Kidney (tissue), 13 donors: ENCODE measurements at regions not wholly inside any gene's neighbourhood (a gene's known extent, or its start where the extent isn't known, plus 50 kb on each side); places are given as distances from the start of the nearest gene placed in this dataset.

Experiments used
- DNase-seq, 5 donors: peaks; one replicate each; pipeline ENCODE4 v3.0.0-alpha.2; 2013 to 2020
- FAIRE-seq: peaks from 2 replicates; lab custom pipeline; 2012; peaks lifted over from hg19 to GRCh38; lab: Jason Lieb, UNC
- H3K27ac ChIP-seq, 2 donors: one replicate each; pipeline ENCODE4 v1.7.0; 2013; ENCODE audit warnings: low read depth in 2 of 2, low read length in 2 of 2, inconsistent platforms in 1 of 2
- H3K27me3 ChIP-seq: one replicate; pipeline ENCODE4 v1.7.1; 2013; ENCODE audit warnings: low read length, inconsistent platforms; ENCODE audit not compliant: control insufficient read depth, insufficient read depth
- H3K36me3 ChIP-seq, 3 donors: one replicate each; pipeline versions ENCODE4 v1.7.0 to v1.7.1; 2013; ENCODE audit warnings: low read length in 3 of 3, control low read depth in 1 of 3, inconsistent platforms in 1 of 3; ENCODE audit not compliant: insufficient read depth in 3 of 3, control insufficient read depth in 2 of 3
- H3K4me1 ChIP-seq, 3 donors: one replicate each; pipeline versions ENCODE4 v1.7.0 to v1.7.1; 2013; ENCODE audit warnings: low read length in 3 of 3, inconsistent platforms in 1 of 3, low read depth in 1 of 3; ENCODE audit not compliant: control insufficient read depth in 2 of 3, insufficient read depth in 2 of 3
- H3K4me3 ChIP-seq, 3 donors: one replicate each; pipeline versions ENCODE4 v1.7.0 to v1.8.1; 2013; ENCODE audit warnings: low read length in 3 of 3, control low read depth in 1 of 3, inconsistent platforms in 1 of 3
- H3K9ac ChIP-seq, 3 donors: one replicate each; pipeline versions ENCODE4 v1.7.0 to v1.7.1; 2013; ENCODE audit warnings: low read length in 3 of 3, control low read depth in 1 of 3, inconsistent platforms in 1 of 3
- H3K9me3 ChIP-seq, 3 donors: one replicate each; pipeline versions ENCODE4 v1.7.0 to v1.7.1; 2013; ENCODE audit warnings: low read length in 3 of 3, control low read depth in 1 of 3, inconsistent platforms in 1 of 3; ENCODE audit not compliant: control insufficient read depth in 2 of 3, insufficient read depth in 1 of 3
- intact Hi-C: fragments of 100-400 bp; cut with DNase I; formaldehyde crosslinking; loops from one replicate; pipeline ENCODE4 v1.11.1; 2022
- TF ChIP-seq, protein P1 (sequence below): IDR thresholded peaks from 3 replicates; pipeline ENCODE4 v1.5.1; 2012; ENCODE audit warnings: mild to moderate bottlenecking, moderate library complexity, borderline replicate concordance; ENCODE audit not compliant: insufficient read depth; ENCODE audit errors: extremely low read depth
- donor health status: control.
- donor health status: control.
- donor health status: control.
- donor health status: control.
- donor health status: control.
- donor health status: DM: yes; HTN: yes; CAD: no.
- donor health status: Normal renal cell carcinoma (clear cell type).

GRCh38 chr2:59850554-59850953, 702.9 kb downstream of the BCL11A start:
- no peak overlapping the region for H3K27ac ChIP-seq
- H3K36me3 ChIP-seq: no peaks in the 10 kb centered on the region
- no peak for DNase-seq
- no peaks in the 10 kb centered on the region for H3K27me3 ChIP-seq
- no peak for FAIRE-seq
- no peak overlapping the region for H3K9ac ChIP-seq
- H3K4me1 ChIP-seq: no peaks in the 10 kb centered on the region
- TF ChIP-seq, protein P1, sequence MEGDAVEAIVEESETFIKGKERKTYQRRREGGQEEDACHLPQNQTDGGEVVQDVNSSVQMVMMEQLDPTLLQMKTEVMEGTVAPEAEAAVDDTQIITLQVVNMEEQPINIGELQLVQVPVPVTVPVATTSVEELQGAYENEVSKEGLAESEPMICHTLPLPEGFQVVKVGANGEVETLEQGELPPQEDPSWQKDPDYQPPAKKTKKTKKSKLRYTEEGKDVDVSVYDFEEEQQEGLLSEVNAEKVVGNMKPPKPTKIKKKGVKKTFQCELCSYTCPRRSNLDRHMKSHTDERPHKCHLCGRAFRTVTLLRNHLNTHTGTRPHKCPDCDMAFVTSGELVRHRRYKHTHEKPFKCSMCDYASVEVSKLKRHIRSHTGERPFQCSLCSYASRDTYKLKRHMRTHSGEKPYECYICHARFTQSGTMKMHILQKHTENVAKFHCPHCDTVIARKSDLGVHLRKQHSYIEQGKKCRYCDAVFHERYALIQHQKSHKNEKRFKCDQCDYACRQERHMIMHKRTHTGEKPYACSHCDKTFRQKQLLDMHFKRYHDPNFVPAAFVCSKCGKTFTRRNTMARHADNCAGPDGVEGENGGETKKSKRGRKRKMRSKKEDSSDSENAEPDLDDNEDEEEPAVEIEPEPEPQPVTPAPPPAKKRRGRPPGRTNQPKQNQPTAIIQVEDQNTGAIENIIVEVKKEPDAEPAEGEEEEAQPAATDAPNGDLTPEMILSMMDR: no peak
- H3K4me3 ChIP-seq: no peak overlapping the region
- H3K9me3 ChIP-seq: no peaks in the 10 kb centered on the region
- intact Hi-C loops: no loop called here

DNA sequence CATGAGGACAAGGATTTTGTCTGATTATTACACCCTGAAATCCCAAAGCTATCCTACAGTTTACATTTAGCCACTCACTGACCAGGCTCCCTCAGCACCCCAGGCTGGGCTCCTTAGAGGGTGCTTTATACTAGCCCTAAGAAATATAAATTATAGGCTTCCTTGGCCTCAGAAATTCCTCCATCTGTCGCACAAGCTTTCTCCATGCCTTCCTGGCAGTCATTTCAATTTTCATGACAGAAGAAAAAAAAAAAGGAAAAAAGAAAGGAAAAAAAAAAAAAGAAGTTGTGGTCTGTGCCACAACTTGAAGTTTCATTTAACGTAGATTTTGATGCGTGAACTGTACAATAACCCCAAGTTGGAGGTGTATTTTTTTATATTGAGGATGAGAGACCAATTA, 719.5 kb downstream of the BCL11A start:
- H3K9ac ChIP-seq: no peak overlapping the region
- no peaks in the 10 kb centered on the region for H3K27me3 ChIP-seq
- intact Hi-C loops: no loop called here
- no peaks in the 10 kb centered on the region for H3K9me3 ChIP-seq
- DNase-seq (no peak), FAIRE-seq (no peak)
- no peak overlapping the region for H3K4me3 ChIP-seq
- no peak overlapping the region for H3K27ac ChIP-seq
- H3K36me3 ChIP-seq: no peaks in the 10 kb centered on the region
- no peaks in the 10 kb centered on the region for H3K4me1 ChIP-seq
- TF ChIP-seq, protein P1: no peak

DNA sequence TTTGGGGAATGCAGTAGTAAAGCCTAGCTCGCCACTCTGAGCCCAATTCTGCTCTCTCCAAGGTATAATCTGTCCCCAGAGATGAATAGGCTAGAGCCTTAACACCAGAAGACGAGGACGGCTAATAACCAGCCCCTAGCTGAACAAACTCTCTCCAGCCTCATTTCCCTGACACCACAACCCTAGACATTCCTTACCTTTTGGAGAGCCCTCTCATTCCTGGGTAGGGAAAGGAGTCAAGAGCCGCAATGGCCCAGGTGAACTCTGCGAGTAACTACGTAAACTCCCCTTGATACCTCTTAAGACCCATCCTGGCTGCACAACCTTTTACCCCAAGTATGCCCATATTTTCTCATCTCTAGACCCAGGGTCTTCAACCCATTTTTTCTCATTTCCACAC, 722.9 kb downstream of the BCL11A start:
- TF ChIP-seq, protein P1: no peak
- Histone ChIP-seq H3K27me3 (no peaks in the 10 kb centered on the region), H3K36me3 (no peaks in the 10 kb centered on the region), H3K9ac (no peak overlapping the region), H3K9me3 (no peaks in the 10 kb centered on the region), H3K4me3 (no peak overlapping the region), H3K4me1 (no peaks in the 10 kb centered on the region), H3K27ac (no peak overlapping the region)
- intact Hi-C loops: no loop called here
- no peak for FAIRE-seq
- DNase-seq: no peak

GRCh38 chr2:59827677-59828076, 725.8 kb downstream of the BCL11A start:
- DNase-seq (no peak), FAIRE-seq (no peak)
- no peak overlapping the region for H3K27ac ChIP-seq
- H3K9me3 ChIP-seq: no peaks in the 10 kb centered on the region
- H3K9ac ChIP-seq: no peak overlapping the region
- H3K36me3 ChIP-seq: no peaks in the 10 kb centered on the region
- no peak overlapping the region for H3K4me3 ChIP-seq
- intact Hi-C loops: no loop called here
- H3K4me1 ChIP-seq: no peaks in the 10 kb centered on the region
- TF ChIP-seq, protein P1: no peak
- H3K27me3 ChIP-seq: no peaks in the 10 kb centered on the region
